Peyer's patch (tissue), 4 donors: ENCODE measurements at regions not wholly inside any gene's neighbourhood (a gene's known extent, or its start where the extent isn't known, plus 50 kb on each side); places are given as distances from the start of the nearest gene placed in this dataset.

Source experiments
- POLR2A ChIP-seq, 2 donors: fragments of 450-650 bp; IDR thresholded peaks; one replicate each; pipeline ENCODE4 v1.5.1; 2017; ENCODE audit warnings: antibody characterized with exemption in 2 of 2, mild to moderate bottlenecking in 2 of 2, moderate library complexity in 2 of 2
- TF ChIP-seq, protein P1 (sequence below), 6 experiments: fragments of 450-650 bp in 4 of 6; fragments of 200-600 bp in 2 of 6; sonication (generic) in 1 of 6; IDR thresholded peaks; one replicate each; pipeline ENCODE4 v1.5.1; 2017 to 2019; ENCODE audit warnings: antibody characterized with exemption in 6 of 6, mild to moderate bottlenecking in 3 of 6, moderate library complexity in 1 of 6

DNA sequence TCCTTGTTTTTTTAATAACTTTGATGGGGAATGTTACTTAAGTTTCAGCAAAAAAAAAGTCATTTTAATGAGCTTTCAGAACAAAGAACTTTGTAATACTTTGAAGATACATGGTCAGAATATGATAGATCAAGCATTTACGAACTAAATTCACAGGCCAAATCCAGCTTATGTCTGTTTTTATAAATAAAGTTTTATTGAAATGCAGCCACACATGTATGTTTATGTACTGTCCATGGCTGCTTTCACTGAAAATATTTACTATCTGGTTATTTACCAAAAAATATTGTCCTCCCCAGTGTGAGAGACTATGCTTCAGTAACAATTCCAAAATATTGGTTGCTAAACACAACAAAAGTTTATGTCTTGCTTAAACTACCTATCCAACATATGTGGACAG, 366.7 kb downstream of the PIK3R1 start:
- TF ChIP-seq, protein P1, sequence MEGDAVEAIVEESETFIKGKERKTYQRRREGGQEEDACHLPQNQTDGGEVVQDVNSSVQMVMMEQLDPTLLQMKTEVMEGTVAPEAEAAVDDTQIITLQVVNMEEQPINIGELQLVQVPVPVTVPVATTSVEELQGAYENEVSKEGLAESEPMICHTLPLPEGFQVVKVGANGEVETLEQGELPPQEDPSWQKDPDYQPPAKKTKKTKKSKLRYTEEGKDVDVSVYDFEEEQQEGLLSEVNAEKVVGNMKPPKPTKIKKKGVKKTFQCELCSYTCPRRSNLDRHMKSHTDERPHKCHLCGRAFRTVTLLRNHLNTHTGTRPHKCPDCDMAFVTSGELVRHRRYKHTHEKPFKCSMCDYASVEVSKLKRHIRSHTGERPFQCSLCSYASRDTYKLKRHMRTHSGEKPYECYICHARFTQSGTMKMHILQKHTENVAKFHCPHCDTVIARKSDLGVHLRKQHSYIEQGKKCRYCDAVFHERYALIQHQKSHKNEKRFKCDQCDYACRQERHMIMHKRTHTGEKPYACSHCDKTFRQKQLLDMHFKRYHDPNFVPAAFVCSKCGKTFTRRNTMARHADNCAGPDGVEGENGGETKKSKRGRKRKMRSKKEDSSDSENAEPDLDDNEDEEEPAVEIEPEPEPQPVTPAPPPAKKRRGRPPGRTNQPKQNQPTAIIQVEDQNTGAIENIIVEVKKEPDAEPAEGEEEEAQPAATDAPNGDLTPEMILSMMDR (IDR thresholded peaks at IDR 0.05), result no peak
- TF ChIP-seq POLR2A (IDR thresholded peaks at IDR 0.05), result no peak
